HG03378 (cell line): ENCODE measurements at regions not wholly inside any gene's neighbourhood (a gene's known extent, or its start where the extent isn't known, plus 50 kb on each side); places are given as distances from the start of the nearest gene placed in this dataset.

Source experiments
- ATAC-seq: cut with Tn5 transposase; IDR thresholded peaks from one replicate; pipeline ENCODE4 v1.9.1; 2021; ENCODE audit warnings: mild to moderate bottlenecking, moderate library complexity; ENCODE audit not compliant: unreplicated experiment

- ATAC-seq: no peak
Observed at GRCh38 chr2:41521211-41521610, 526.6 kb upstream of the PKDCC start.

- no peak for ATAC-seq
Observed at GRCh38 chr2:41527525-41528323, 520.1 kb upstream of the PKDCC start.

- ATAC-seq: no peak
Observed at GRCh38 chr2:41535575-41535974, 512.2 kb upstream of the PKDCC start.

GRCh38 chr2:41540272-41540998 lies 507.4 kb upstream of the PKDCC start:
- no peak for ATAC-seq

- no peak for ATAC-seq
Observed at GRCh38 chr2:41543726-41544125, 504.1 kb upstream of the PKDCC start.

DNA sequence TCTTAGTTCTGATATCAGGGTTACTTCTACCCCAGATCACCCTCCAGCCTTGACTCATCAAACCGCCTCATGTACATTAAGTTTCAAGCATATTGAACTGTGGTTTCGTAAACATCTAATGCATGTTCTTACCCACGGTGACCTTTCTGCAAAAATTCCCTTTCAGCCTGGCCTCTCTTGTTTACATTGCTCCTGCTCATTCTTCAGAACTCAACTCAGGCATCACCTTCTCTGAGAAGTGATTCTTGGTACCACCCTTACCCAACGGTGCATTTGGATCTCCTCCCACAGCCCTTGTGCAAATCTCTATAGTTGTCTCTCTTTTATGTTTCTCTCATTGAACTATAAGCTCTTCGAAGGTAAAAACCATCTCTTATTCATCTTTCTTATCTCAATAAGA lies 503.1 kb upstream of the PKDCC start:
- ATAC-seq: no peak

DNA sequence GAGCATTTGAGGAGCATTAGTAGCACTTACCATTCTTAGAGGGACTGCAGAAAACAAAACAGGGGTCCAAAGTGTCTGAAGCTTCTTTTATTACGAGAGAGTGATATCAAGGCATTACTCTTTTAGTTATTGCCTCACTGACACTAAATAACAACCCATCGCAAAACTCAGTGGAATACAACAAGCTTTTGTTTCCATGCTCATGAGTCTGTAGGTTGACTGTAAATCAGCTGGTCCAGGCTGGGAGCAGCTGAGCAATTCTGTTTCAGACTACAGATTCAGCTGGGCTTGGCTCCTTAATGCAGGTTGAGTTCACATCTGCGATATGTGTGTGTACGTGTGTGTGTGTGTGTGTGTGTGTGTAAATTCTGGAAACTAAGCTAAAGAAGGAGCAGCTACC lies 501.8 kb upstream of the PKDCC start:
- ATAC-seq: no peak

GRCh38 chr2:41568648-41569047 lies 479.2 kb upstream of the PKDCC start:
- ATAC-seq: no peak

- ATAC-seq: no peak
Observed at GRCh38 chr2:41572154-41572553, 475.7 kb upstream of the PKDCC start.

DNA sequence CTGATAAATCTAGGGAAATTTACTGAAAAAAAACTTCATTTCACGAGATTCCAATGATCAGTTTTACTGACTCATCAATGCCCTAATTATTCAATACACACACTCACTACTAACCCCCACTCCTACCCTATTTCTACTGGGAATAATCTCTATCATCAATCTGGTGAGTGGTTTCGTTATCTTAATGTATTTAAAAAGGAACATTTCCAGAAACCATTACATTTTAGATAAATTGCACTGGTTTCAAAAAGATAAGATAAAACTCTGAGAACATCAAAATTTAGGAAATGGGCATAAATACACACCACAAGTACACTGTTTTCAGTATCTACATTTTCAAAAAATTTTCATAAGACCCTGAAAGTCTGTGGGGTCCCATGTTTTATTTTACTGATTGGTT lies 471.4 kb upstream of the PKDCC start:
- ATAC-seq: no peak

DNA sequence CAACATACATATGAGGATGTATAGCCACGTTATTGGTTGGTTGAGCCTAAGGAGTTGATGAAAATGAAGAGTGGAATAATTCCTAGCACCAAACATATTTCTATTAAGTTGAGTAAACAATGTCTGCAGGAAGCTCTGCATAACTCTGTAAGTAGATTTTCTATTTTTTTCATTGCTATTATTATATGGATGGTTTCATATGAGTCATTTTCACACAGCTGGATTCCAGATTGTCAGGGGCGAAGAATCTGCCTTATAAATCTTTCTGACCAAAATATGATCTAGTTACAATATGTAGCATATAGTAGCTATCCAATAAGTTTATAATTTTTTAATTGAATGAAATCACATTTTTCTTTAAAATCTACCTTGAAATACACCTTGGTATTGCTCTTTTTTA lies 468.0 kb upstream of the PKDCC start:
- ATAC-seq: no peak

- no peak for ATAC-seq
Observed at GRCh38 chr2:41580806-41581205, 467.0 kb upstream of the PKDCC start.

DNA sequence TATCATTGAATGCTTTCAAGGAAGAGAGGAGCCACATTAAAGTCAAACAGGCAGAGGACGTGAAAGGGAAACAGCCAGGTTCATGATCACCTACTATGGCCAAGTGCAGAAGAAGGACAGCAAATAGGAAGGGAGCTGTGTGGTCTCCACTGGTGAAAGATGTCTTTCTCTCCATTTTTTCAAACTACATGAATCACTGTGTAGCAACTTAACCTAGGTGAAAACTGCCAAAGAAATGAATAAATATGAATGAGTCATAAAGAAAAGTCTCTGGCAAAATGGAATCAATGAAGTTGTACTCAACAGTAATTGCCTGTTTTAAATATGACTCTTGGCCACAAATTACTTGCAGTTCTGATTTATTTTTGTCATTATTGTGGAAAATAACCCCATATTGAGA lies 452.6 kb upstream of the PKDCC start:
- ATAC-seq: no peak

DNA sequence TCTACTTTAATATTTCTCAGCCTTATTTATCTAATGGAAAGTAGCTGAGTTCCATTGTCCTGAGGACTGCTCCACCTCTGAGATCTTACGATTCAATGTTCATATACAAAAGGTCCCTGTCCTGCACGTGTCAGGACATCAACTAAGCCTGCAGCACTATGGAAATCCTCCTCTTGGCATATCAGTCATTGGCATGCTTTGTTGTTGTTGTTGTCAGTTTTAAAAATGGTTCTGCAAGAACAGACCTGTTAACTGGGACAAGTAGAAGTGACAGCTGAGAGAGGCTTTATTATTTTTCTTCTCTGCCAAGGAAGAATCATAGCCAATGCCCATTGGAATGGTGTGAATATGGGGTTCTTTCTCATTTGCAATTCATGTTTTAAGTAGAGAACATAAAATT lies 450.1 kb upstream of the PKDCC start:
- no peak for ATAC-seq

- no peak for ATAC-seq
Observed at GRCh38 chr2:41598161-41598894, 449.5 kb upstream of the PKDCC start.

DNA sequence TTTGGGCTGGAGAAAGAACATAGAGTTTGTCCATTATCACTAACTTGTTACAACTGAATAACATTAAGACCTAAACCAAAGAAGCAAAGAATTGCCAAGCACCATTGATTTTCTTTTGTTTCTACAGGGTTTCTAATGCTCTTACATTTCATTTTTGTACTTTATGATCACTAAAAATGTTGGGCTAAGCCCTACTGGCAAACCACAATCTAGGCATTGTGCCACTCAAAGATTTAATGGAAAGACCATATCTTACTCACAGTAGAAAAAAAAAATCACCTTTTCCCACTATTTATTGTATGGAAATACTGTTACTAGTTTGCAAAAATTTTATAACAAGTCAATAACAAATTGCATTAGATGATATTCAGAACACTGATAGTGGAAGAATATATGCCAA lies 447.4 kb upstream of the PKDCC start:
- ATAC-seq: no peak

GRCh38 chr2:41602341-41602740 lies 445.5 kb upstream of the PKDCC start:
- no peak for ATAC-seq

- ATAC-seq: no peak
Observed at GRCh38 chr2:41605311-41605710, 442.5 kb upstream of the PKDCC start.

- no peak for ATAC-seq
Observed at GRCh38 chr2:41605914-41606313, 441.9 kb upstream of the PKDCC start.

DNA sequence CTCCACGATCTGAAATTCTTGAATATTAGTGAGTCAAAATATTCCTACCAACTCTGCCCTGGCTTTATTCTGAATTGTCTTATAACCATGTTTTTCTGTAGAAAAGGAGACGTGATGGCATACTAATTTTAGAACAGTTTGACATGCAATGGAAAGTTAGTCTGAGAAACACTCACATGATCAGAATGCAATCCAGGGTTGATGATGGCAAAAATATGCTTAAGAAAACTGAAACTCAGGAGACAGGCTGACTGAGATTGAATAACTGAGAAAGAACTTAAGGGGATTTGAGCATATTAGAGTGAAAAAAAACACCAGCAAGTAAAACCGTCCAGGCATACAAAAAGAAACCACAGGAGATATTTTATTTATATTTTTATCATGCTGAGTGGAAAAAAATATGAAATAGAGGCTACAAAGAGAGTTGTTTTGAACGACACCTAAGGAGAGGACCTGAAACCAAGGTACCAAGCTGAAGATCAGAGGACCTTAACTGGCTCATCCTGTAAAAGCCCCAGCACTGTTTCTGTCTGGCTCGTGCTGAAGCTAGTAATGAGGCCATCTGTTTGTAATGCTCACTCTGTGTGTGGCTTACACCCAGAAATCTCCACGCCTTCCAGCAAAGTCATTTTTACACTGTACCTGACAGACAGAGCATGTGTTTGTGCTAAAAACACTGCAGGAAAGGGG lies 437.2 kb upstream of the PKDCC start:
- ATAC-seq: peak; percentile 42

- peak; percentile 64 for ATAC-seq
Observed at GRCh38 chr2:41618754-41619153, 429.1 kb upstream of the PKDCC start.
